Neural cell (in vitro differentiated cells): ENCODE measurements at regions not wholly inside any gene's neighbourhood (a gene's known extent, or its start where the extent isn't known, plus 50 kb on each side); places are given as distances from the start of the nearest gene placed in this dataset.

Experiments used
- H2AFZ ChIP-seq: fragments of 200-600, 300-800 bp; sonication (generic), shearing (Covaris generic); 2 replicates; pipeline ENCODE4 v1.6.0; 2014; ENCODE audit warnings: low read depth, mild to moderate bottlenecking, antibody characterized with exemption, low read length, moderate library complexity
- H3F3A ChIP-seq: fragments of 200-600 bp; shearing (Covaris generic); 2 replicates; pipeline ENCODE4 v1.6.1; 2016; ENCODE audit warnings: mild to moderate bottlenecking, moderate library complexity, mixed read lengths, antibody characterized with exemption, low read length; ENCODE audit not compliant: insufficient read depth, poor library complexity, severe bottlenecking
- H3K27ac ChIP-seq: fragments of 200-600, 300-800 bp; sonication (generic), shearing (Covaris generic); 2 replicates; pipeline ENCODE4 v1.5.1; 2014; ENCODE audit warnings: mild to moderate bottlenecking, low read length, moderate library complexity
- H3K27me3 ChIP-seq: fragments of 300-800, 200-600 bp; sonication (generic), shearing (Covaris generic); 2 replicates; pipeline ENCODE4 v1.6.0; 2014; ENCODE audit warnings: mild to moderate bottlenecking, low read depth, low read length, moderate library complexity; ENCODE audit not compliant: insufficient read depth
- H3K36me3 ChIP-seq: fragments of 300-800, 200-600 bp; sonication (generic), shearing (Covaris generic); 2 replicates; pipeline ENCODE4 v1.5.1; 2014; ENCODE audit warnings: mild to moderate bottlenecking, antibody characterized with exemption, low read length, moderate library complexity; ENCODE audit not compliant: insufficient read depth
- H3K4me2 ChIP-seq: fragments of 300-800, 200-600 bp; sonication (generic), shearing (Covaris generic); 2 replicates; pipeline ENCODE4 v1.6.0; 2014; ENCODE audit warnings: mild to moderate bottlenecking, low read length
- H3K4me3 ChIP-seq: fragments of 300-800, 200-600 bp; sonication (generic), shearing (Covaris generic); 2 replicates; pipeline ENCODE4 v1.5.1; 2014; ENCODE audit warnings: mild to moderate bottlenecking, low read length, moderate library complexity
- H3K79me2 ChIP-seq: fragments of 200-600 bp; shearing (Covaris generic); replicated peaks from 2 replicates; pipeline ENCODE4 v1.6.0; 2014; ENCODE audit warnings: mild to moderate bottlenecking, low read length, moderate library complexity; ENCODE audit not compliant: insufficient read depth
- H3K9ac ChIP-seq: fragments of 300-800, 200-600 bp; sonication (generic), shearing (Covaris generic); 2 replicates; pipeline ENCODE4 v1.6.1; 2016; ENCODE audit warnings: mild to moderate bottlenecking, low read length, mixed read lengths
- H3K9me2 ChIP-seq: fragments of 200-600 bp; shearing (Covaris generic); 2 replicates; pipeline ENCODE4 v1.6.1; 2016; ENCODE audit warnings: mild to moderate bottlenecking, low read length, mixed read lengths; ENCODE audit not compliant: insufficient read depth
- H3K9me3 ChIP-seq: fragments of 200-600, 300-800 bp; sonication (generic), shearing (Covaris generic); 2 replicates; pipeline ENCODE4 v1.6.1; 2016; ENCODE audit warnings: mild to moderate bottlenecking, mixed run types, low read length, moderate library complexity, mixed read lengths
- H4K20me1 ChIP-seq: fragments of 200-600 bp; shearing (Covaris generic); 2 replicates; pipeline ENCODE4 v1.6.1; 2016; ENCODE audit warnings: mild to moderate bottlenecking, mixed run types; ENCODE audit not compliant: insufficient read depth
- EP300 ChIP-seq: fragments of 450-650 bp; conservative IDR thresholded peaks from 2 replicates; pipeline ENCODE4 v1.6.1; 2014; ENCODE audit warnings: antibody characterized with exemption, mild to moderate bottlenecking, moderate library complexity; ENCODE audit not compliant: poor library complexity, severe bottlenecking
- EZH2 ChIP-seq: fragments of 200-600, 300-800 bp; shearing (Covaris generic), sonication (generic); IDR thresholded peaks from 2 replicates; pipeline ENCODE4 v1.6.1; 2014; ENCODE audit warnings: antibody characterized with exemption, low read length, borderline replicate concordance, mild to moderate bottlenecking; ENCODE audit not compliant: insufficient read depth, poor library complexity, severe bottlenecking
- MXI1 ChIP-seq: fragments of 450-650 bp; conservative IDR thresholded peaks from 2 replicates; pipeline ENCODE4 v1.6.1; 2014; ENCODE audit warnings: antibody characterized with exemption, mild to moderate bottlenecking; ENCODE audit not compliant: poor library complexity, severe bottlenecking
- POLR2AphosphoS5 ChIP-seq: IDR thresholded peaks from 2 replicates; pipeline ENCODE4 v1.6.1; 2012
- RAD21 ChIP-seq: fragments of 450-650 bp; conservative IDR thresholded peaks from 2 replicates; pipeline ENCODE4 v1.6.1; 2014; ENCODE audit warnings: antibody characterized with exemption, mild to moderate bottlenecking, moderate library complexity
- REST ChIP-seq: IDR thresholded peaks from 2 replicates; pipeline ENCODE4 v1.6.1; 2012; ENCODE audit warnings: borderline replicate concordance
- SMC3 ChIP-seq: fragments of 450-650 bp; conservative IDR thresholded peaks from 2 replicates; pipeline ENCODE4 v1.6.1; 2014; ENCODE audit warnings: antibody characterized with exemption, mild to moderate bottlenecking, moderate library complexity; ENCODE audit not compliant: poor library complexity
- TAF1 ChIP-seq: IDR thresholded peaks from 2 replicates; pipeline ENCODE4 v1.6.1; 2012; ENCODE audit warnings: low read depth
- TF ChIP-seq, protein P1 (sequence below): fragments of 450-650 bp; IDR thresholded peaks from 2 replicates; pipeline ENCODE4 v1.5.1; 2014; ENCODE audit warnings: antibody characterized with exemption, mild to moderate bottlenecking, moderate library complexity; ENCODE audit not compliant: poor library complexity, severe bottlenecking

DNA sequence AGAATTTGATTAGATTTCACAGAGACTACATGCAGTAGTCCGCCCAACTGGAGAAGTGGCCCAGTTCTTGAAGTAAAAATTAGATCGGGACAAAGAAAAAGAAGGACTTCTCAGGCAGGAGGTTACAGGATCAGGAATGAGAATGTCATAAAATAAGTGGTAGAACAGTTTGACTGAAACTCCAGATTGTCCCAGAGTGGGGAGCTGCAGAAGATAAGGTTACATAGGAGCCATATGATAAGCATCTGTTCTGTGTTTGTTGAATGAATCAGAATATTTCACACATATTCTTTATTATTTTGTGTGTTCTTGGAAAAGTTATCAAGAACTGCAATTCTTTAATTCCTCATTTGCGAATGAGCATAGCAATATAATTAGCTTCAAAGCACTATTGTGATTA, 210.6 kb downstream of the AASDHPPT start:
- Histone ChIP-seq H3K27ac (no peak overlapping the region), H3K79me2 (no peaks in the 10 kb centered on the region), H3F3A (no peaks in the 10 kb centered on the region), H3K9me2 (no peaks in the 10 kb centered on the region), H4K20me1 (no peaks in the 10 kb centered on the region), H3K36me3 (no peaks in the 10 kb centered on the region), H3K4me3 (no peak overlapping the region), H3K27me3 (no peaks in the 10 kb centered on the region), H2AFZ (no peak overlapping the region), H3K9me3 (no peaks in the 10 kb centered on the region), H3K9ac (no peak overlapping the region), H3K4me2 (no peak overlapping the region)
- no peak for TF ChIP-seq REST
- TF ChIP-seq EZH2 = no peak
- TF ChIP-seq RAD21 = no peak
- no peak for TF ChIP-seq EP300
- TF ChIP-seq TAF1 = no peak
- TF ChIP-seq POLR2AphosphoS5 = no peak
- no peak for TF ChIP-seq SMC3
- TF ChIP-seq, protein P1, sequence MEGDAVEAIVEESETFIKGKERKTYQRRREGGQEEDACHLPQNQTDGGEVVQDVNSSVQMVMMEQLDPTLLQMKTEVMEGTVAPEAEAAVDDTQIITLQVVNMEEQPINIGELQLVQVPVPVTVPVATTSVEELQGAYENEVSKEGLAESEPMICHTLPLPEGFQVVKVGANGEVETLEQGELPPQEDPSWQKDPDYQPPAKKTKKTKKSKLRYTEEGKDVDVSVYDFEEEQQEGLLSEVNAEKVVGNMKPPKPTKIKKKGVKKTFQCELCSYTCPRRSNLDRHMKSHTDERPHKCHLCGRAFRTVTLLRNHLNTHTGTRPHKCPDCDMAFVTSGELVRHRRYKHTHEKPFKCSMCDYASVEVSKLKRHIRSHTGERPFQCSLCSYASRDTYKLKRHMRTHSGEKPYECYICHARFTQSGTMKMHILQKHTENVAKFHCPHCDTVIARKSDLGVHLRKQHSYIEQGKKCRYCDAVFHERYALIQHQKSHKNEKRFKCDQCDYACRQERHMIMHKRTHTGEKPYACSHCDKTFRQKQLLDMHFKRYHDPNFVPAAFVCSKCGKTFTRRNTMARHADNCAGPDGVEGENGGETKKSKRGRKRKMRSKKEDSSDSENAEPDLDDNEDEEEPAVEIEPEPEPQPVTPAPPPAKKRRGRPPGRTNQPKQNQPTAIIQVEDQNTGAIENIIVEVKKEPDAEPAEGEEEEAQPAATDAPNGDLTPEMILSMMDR = no peak
- TF ChIP-seq MXI1 = no peak

DNA sequence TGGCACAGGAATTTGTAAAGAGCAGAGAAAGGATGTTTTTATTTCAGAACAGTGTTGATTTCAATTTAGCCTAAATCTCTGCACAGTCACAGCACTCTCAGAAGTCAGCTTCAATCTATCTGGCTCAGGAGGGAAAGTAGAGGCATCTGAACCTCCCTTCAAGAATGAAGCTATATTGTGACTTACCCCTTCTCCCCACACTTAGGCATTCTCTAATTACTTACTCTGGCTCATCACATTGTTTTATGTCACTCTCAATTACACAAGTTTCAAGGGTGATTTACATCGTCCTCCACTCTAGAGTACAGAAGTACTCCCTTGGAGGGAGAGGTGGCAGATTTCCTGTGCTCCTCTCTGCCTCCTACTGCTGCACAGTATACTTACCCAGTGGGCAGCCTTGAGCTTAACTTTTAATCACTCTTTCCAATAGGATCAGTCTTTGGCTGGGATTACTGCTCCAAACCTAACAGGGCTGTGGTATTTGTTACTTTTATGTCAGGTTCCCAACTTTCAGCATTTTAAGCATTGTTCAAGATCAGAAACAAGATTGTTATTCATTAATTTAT, 211.4 kb downstream of the AASDHPPT start:
- H2AFZ ChIP-seq = no peak overlapping the region
- no peaks in the 10 kb centered on the region for H3K9me3 ChIP-seq
- H3K9me2 ChIP-seq = no peaks in the 10 kb centered on the region
- H3F3A ChIP-seq = no peaks in the 10 kb centered on the region
- no peaks in the 10 kb centered on the region for H3K36me3 ChIP-seq
- no peak overlapping the region for H3K4me3 ChIP-seq
- no peaks in the 10 kb centered on the region for H4K20me1 ChIP-seq
- TF ChIP-seq SMC3 (no peak), EP300 (no peak), RAD21 (no peak), REST (no peak), TAF1 (no peak), POLR2AphosphoS5 (no peak), MXI1 (no peak), EZH2 (no peak)
- TF ChIP-seq, protein P1 = no peak
- H3K9ac ChIP-seq = no peak overlapping the region
- H3K4me2 ChIP-seq = no peak overlapping the region
- no peaks in the 10 kb centered on the region for H3K27me3 ChIP-seq
- H3K27ac ChIP-seq = no peak overlapping the region
- no peaks in the 10 kb centered on the region for H3K79me2 ChIP-seq
